ENCODE measurements at regions not wholly inside any gene's neighbourhood (a gene's known extent, or its start where the extent isn't known, plus 50 kb on each side); places are given as distances from the start of the nearest gene placed in this dataset.

- Histone ChIP-seq H3K9ac (ENCODE audit: low read length) (no peak overlapping the region), H3K79me2 (ENCODE audit: control insufficient read depth, insufficient read depth, low read length, poor library complexity) (no peaks in the 10 kb centered on the region), H3K27ac (ENCODE audit: low read depth, low read length) (no peak overlapping the region), H3K9me3 (ENCODE audit: insufficient read depth, low read depth, low read length) (no peaks in the 10 kb centered on the region), H3K36me3 (ENCODE audit: control insufficient read depth in 1 of 2, insufficient read depth in 2 of 2, low read length in 2 of 2) (no peaks in the 10 kb centered on the region), H3K4me3 (ENCODE audit: low read depth, low read length) (no peak overlapping the region), H3K4ac (ENCODE audit: low read depth, low read length) (no peak overlapping the region), H2AFZ (ENCODE audit: insufficient read depth, low read length, poor library complexity) (no peak overlapping the region), H3K23ac (ENCODE audit: low read length) (no peak overlapping the region), H2AK5ac (ENCODE audit: low read length) (no peak overlapping the region), H3K14ac (ENCODE audit: low read length) (no peak overlapping the region), H3K18ac (ENCODE audit: low read length) (no peak overlapping the region), H3K27me3 (ENCODE audit: insufficient read depth, low read length) (no peaks in the 10 kb centered on the region), H4K12ac (ENCODE audit: low read depth, low read length) (no peak overlapping the region), H2BK12ac (ENCODE audit: low read length) (no peak overlapping the region), H3K79me1 (ENCODE audit: low read length) (no peaks in the 10 kb centered on the region), H2BK120ac (ENCODE audit: insufficient read depth, low read length, poor library complexity) (no peak overlapping the region), H4K8ac (ENCODE audit: low read depth, low read length) (no peak overlapping the region), H3K4me2 (ENCODE audit: low read length) (no peak overlapping the region), H3K4me1 (ENCODE audit: control insufficient read depth in 1 of 2, insufficient read depth in 2 of 2, low read length in 2 of 2) (peaks cover 0 to 1% of the 10 kb centered on the region in 2 experiments), H4K91ac (ENCODE audit: low read depth, low read length) (no peak overlapping the region), H2BK5ac (ENCODE audit: low read depth, low read length, poor library complexity) (no peak overlapping the region)
- no peak for DNase-seq
These were observed 72.0 kb downstream of the ALX1 start for GRCh38 chr12:85352016-85352415.

- Histone ChIP-seq H3K9ac (ENCODE audit: low read length) (no peak overlapping the region), H3K4me2 (ENCODE audit: low read length) (no peak overlapping the region), H3K27me3 (ENCODE audit: insufficient read depth, low read length) (no peaks in the 10 kb centered on the region), H3K18ac (ENCODE audit: low read length) (no peak overlapping the region), H3K79me2 (ENCODE audit: control insufficient read depth, insufficient read depth, low read length, poor library complexity) (no peaks in the 10 kb centered on the region), H3K4me3 (ENCODE audit: low read depth, low read length) (no peak overlapping the region), H3K36me3 (ENCODE audit: control insufficient read depth in 1 of 2, insufficient read depth in 2 of 2, low read length in 2 of 2) (no peaks in the 10 kb centered on the region), H2AK5ac (ENCODE audit: low read length) (no peak overlapping the region), H4K12ac (ENCODE audit: low read depth, low read length) (no peak overlapping the region), H2BK5ac (ENCODE audit: low read depth, low read length, poor library complexity) (no peak overlapping the region), H2AFZ (ENCODE audit: insufficient read depth, low read length, poor library complexity) (no peak overlapping the region), H3K4me1 (ENCODE audit: control insufficient read depth in 1 of 2, insufficient read depth in 2 of 2, low read length in 2 of 2) (peaks cover 0 to 1% of the 10 kb centered on the region in 2 experiments), H4K91ac (ENCODE audit: low read depth, low read length) (no peak overlapping the region), H4K8ac (ENCODE audit: low read depth, low read length) (no peak overlapping the region), H3K9me3 (ENCODE audit: insufficient read depth, low read depth, low read length) (no peaks in the 10 kb centered on the region), H3K14ac (ENCODE audit: low read length) (no peak overlapping the region), H3K27ac (ENCODE audit: low read depth, low read length) (no peak overlapping the region), H2BK12ac (ENCODE audit: low read length) (no peak overlapping the region), H3K23ac (ENCODE audit: low read length) (no peak overlapping the region), H3K4ac (ENCODE audit: low read depth, low read length) (no peak overlapping the region), H3K79me1 (ENCODE audit: low read length) (no peaks in the 10 kb centered on the region), H2BK120ac (ENCODE audit: insufficient read depth, low read length, poor library complexity) (no peak overlapping the region)
- no CpG with 5 or more reads among the region's 3 CpGs for WGBS (ENCODE audit: extremely low coverage, insufficient coverage, insufficient read length)
- no peak for DNase-seq
These were observed 76.8 kb downstream of the ALX1 start for GRCh38 chr12:85356596-85357385.

GRCh38 chr12:85357609-85358008 is 77.6 kb downstream of the ALX1 start:
- no CpG with 5 or more reads among the region's 1 CpG for WGBS (ENCODE audit: extremely low coverage, insufficient coverage, insufficient read length)
- no peaks in the 10 kb centered on the region for H3K79me1 ChIP-seq (ENCODE audit: low read length)
- no peak overlapping the region for H3K4me3 ChIP-seq (ENCODE audit: low read depth, low read length)

GRCh38 chr12:85358715-85359114 is 78.7 kb downstream of the ALX1 start:
- Histone ChIP-seq H2BK120ac (ENCODE audit: insufficient read depth, low read length, poor library complexity) (no peak overlapping the region), H3K23ac (ENCODE audit: low read length) (no peak overlapping the region), H3K14ac (ENCODE audit: low read length) (no peak overlapping the region), H3K18ac (ENCODE audit: low read length) (no peak overlapping the region), H4K12ac (ENCODE audit: low read depth, low read length) (no peak overlapping the region), H3K27me3 (ENCODE audit: insufficient read depth, low read length) (no peaks in the 10 kb centered on the region), H4K91ac (ENCODE audit: low read depth, low read length) (no peak overlapping the region), H2BK5ac (ENCODE audit: low read depth, low read length, poor library complexity) (no peak overlapping the region), H3K9ac (ENCODE audit: low read length) (no peak overlapping the region), H2AK5ac (ENCODE audit: low read length) (no peak overlapping the region), H3K4ac (ENCODE audit: low read depth, low read length) (no peak overlapping the region), H3K4me2 (ENCODE audit: low read length) (no peak overlapping the region), H3K79me1 (ENCODE audit: low read length) (no peaks in the 10 kb centered on the region), H3K27ac (ENCODE audit: low read depth, low read length) (no peak overlapping the region), H2BK12ac (ENCODE audit: low read length) (no peak overlapping the region), H3K79me2 (ENCODE audit: control insufficient read depth, insufficient read depth, low read length, poor library complexity) (no peaks in the 10 kb centered on the region), H3K9me3 (ENCODE audit: insufficient read depth, low read depth, low read length) (no peaks in the 10 kb centered on the region), H3K36me3 (ENCODE audit: control insufficient read depth in 1 of 2, insufficient read depth in 2 of 2, low read length in 2 of 2) (no peaks in the 10 kb centered on the region), H3K4me3 (ENCODE audit: low read depth, low read length) (no peak overlapping the region), H2AFZ (ENCODE audit: insufficient read depth, low read length, poor library complexity) (no peak overlapping the region), H4K8ac (ENCODE audit: low read depth, low read length) (no peak overlapping the region), H3K4me1 (ENCODE audit: control insufficient read depth in 1 of 2, insufficient read depth in 2 of 2, low read length in 2 of 2) (peaks cover 0 to 1% of the 10 kb centered on the region in 2 experiments)
- DNase-seq: no peak
- WGBS (ENCODE audit: extremely low coverage, insufficient coverage, insufficient read length): no CpG with 5 or more reads among the region's 1 CpG

More at GRCh38 chr12:85357609-85358008, 77.6 kb downstream of the ALX1 start:
- Histone ChIP-seq H3K27ac (ENCODE audit: low read depth, low read length) (no peak overlapping the region), H3K79me2 (ENCODE audit: control insufficient read depth, insufficient read depth, low read length, poor library complexity) (no peaks in the 10 kb centered on the region), H2BK12ac (ENCODE audit: low read length) (no peak overlapping the region), H3K27me3 (ENCODE audit: insufficient read depth, low read length) (no peaks in the 10 kb centered on the region), H2AK5ac (ENCODE audit: low read length) (no peak overlapping the region), H3K9me3 (ENCODE audit: insufficient read depth, low read depth, low read length) (no peaks in the 10 kb centered on the region), H3K14ac (ENCODE audit: low read length) (no peak overlapping the region), H3K36me3 (ENCODE audit: control insufficient read depth in 1 of 2, insufficient read depth in 2 of 2, low read length in 2 of 2) (no peaks in the 10 kb centered on the region), H2BK120ac (ENCODE audit: insufficient read depth, low read length, poor library complexity) (no peak overlapping the region), H3K9ac (ENCODE audit: low read length) (no peak overlapping the region), H2AFZ (ENCODE audit: insufficient read depth, low read length, poor library complexity) (no peak overlapping the region), H3K4ac (ENCODE audit: low read depth, low read length) (no peak overlapping the region), H2BK5ac (ENCODE audit: low read depth, low read length, poor library complexity) (no peak overlapping the region), H3K4me1 (ENCODE audit: control insufficient read depth in 1 of 2, insufficient read depth in 2 of 2, low read length in 2 of 2) (peaks cover 0 to 1% of the 10 kb centered on the region in 2 experiments), H4K12ac (ENCODE audit: low read depth, low read length) (no peak overlapping the region), H3K23ac (ENCODE audit: low read length) (no peak overlapping the region), H4K8ac (ENCODE audit: low read depth, low read length) (no peak overlapping the region), H3K4me2 (ENCODE audit: low read length) (no peak overlapping the region), H3K18ac (ENCODE audit: low read length) (no peak overlapping the region), H4K91ac (ENCODE audit: low read depth, low read length) (no peak overlapping the region)
- no peak for DNase-seq
